Kidney (tissue), 13 donors: ENCODE measurements at regions not wholly inside any gene's neighbourhood (a gene's known extent, or its start where the extent isn't known, plus 50 kb on each side); places are given as distances from the start of the nearest gene placed in this dataset.
A peak's percentile ranks its signal among the peaks of the same experiment; 100 is the strongest.

Source experiments
- DNase-seq, 5 donors: peaks; one replicate each; pipeline ENCODE4 v3.0.0-alpha.2; 2013 to 2020
- FAIRE-seq: peaks from 2 replicates; lab custom pipeline; 2012; peaks lifted over from hg19 to GRCh38; lab: Jason Lieb, UNC
- H3K27ac ChIP-seq, 2 donors: one replicate each; pipeline ENCODE4 v1.7.0; 2013; ENCODE audit warnings: low read depth in 2 of 2, low read length in 2 of 2, inconsistent platforms in 1 of 2
- H3K27me3 ChIP-seq: one replicate; pipeline ENCODE4 v1.7.1; 2013; ENCODE audit warnings: low read length, inconsistent platforms; ENCODE audit not compliant: control insufficient read depth, insufficient read depth
- H3K36me3 ChIP-seq, 3 donors: one replicate each; pipeline versions ENCODE4 v1.7.0 to v1.7.1; 2013; ENCODE audit warnings: low read length in 3 of 3, control low read depth in 1 of 3, inconsistent platforms in 1 of 3; ENCODE audit not compliant: insufficient read depth in 3 of 3, control insufficient read depth in 2 of 3
- H3K4me1 ChIP-seq, 3 donors: one replicate each; pipeline versions ENCODE4 v1.7.0 to v1.7.1; 2013; ENCODE audit warnings: low read length in 3 of 3, inconsistent platforms in 1 of 3, low read depth in 1 of 3; ENCODE audit not compliant: control insufficient read depth in 2 of 3, insufficient read depth in 2 of 3
- H3K4me3 ChIP-seq, 3 donors: one replicate each; pipeline versions ENCODE4 v1.7.0 to v1.8.1; 2013; ENCODE audit warnings: low read length in 3 of 3, control low read depth in 1 of 3, inconsistent platforms in 1 of 3
- H3K9ac ChIP-seq, 3 donors: one replicate each; pipeline versions ENCODE4 v1.7.0 to v1.7.1; 2013; ENCODE audit warnings: low read length in 3 of 3, control low read depth in 1 of 3, inconsistent platforms in 1 of 3
- H3K9me3 ChIP-seq, 3 donors: one replicate each; pipeline versions ENCODE4 v1.7.0 to v1.7.1; 2013; ENCODE audit warnings: low read length in 3 of 3, control low read depth in 1 of 3, inconsistent platforms in 1 of 3; ENCODE audit not compliant: control insufficient read depth in 2 of 3, insufficient read depth in 1 of 3
- CTCF ChIP-seq: IDR thresholded peaks from 3 replicates; pipeline ENCODE4 v1.5.1; 2012; ENCODE audit warnings: mild to moderate bottlenecking, moderate library complexity, borderline replicate concordance; ENCODE audit not compliant: insufficient read depth; ENCODE audit errors: extremely low read depth
- intact Hi-C: fragments of 100-400 bp; cut with DNase I; formaldehyde crosslinking; loops from one replicate; pipeline ENCODE4 v1.11.1; 2022
- donor health status: control.
- donor health status: control.
- donor health status: control.
- donor health status: control.
- donor health status: control.
- donor health status: DM: yes; HTN: yes; CAD: no.
- donor health status: Normal renal cell carcinoma (clear cell type).

GRCh38 chr4:3364634-3365314 lies 72.0 kb downstream of the RGS12 start:
- TF ChIP-seq CTCF = no peak
- Histone ChIP-seq H3K36me3 (no peaks in the 10 kb centered on the region), H3K9ac (no peak overlapping the region), H3K9me3 (no peaks in the 10 kb centered on the region), H3K4me3 (no peak overlapping the region), H3K4me1 (peaks cover 0 to 7% (median 6%) of the 10 kb centered on the region in 3 donors), H3K27me3 (no peaks in the 10 kb centered on the region), H3K27ac (no peak overlapping the region)
- intact Hi-C loops = no loop called here
- DNase-seq = no peak
- FAIRE-seq = no peak

GRCh38 chr4:3365326-3365725 lies 72.5 kb downstream of the RGS12 start:
- peaks cover 0 to 9% (median 7%) of the 10 kb centered on the region in 3 donors for H3K4me1 ChIP-seq
- TF ChIP-seq CTCF = no peak
- no peak overlapping the region for H3K9ac ChIP-seq
- no peak overlapping the region for H3K27ac ChIP-seq
- FAIRE-seq (no peak), DNase-seq (no peak)
- H3K27me3 ChIP-seq = no peaks in the 10 kb centered on the region
- no peaks in the 10 kb centered on the region for H3K36me3 ChIP-seq
- H3K9me3 ChIP-seq = no peaks in the 10 kb centered on the region
- H3K4me3 ChIP-seq = no peak overlapping the region
- intact Hi-C loops = no loop called here

GRCh38 chr4:3365871-3366842 lies 73.3 kb downstream of the RGS12 start:
- H3K9me3 ChIP-seq = no peaks in the 10 kb centered on the region
- DNase-seq = no peak
- no peak overlapping the region for H3K4me3 ChIP-seq
- H3K9ac ChIP-seq = no peak overlapping the region
- peak overlapping the region in 1 of 2 donors; percentile 11 for H3K27ac ChIP-seq
- peaks cover 0 to 11% (median 2%) of the 10 kb centered on the region in 3 donors for H3K4me1 ChIP-seq
- H3K36me3 ChIP-seq = no peaks in the 10 kb centered on the region
- intact Hi-C loops = no loop called here
- FAIRE-seq = no peak
- TF ChIP-seq CTCF = no peak
- no peaks in the 10 kb centered on the region for H3K27me3 ChIP-seq
